WTC11 (cell line): ENCODE measurements at regions not wholly inside any gene's neighbourhood (a gene's known extent, or its start where the extent isn't known, plus 50 kb on each side); places are given as distances from the start of the nearest gene placed in this dataset.

Experiments used
- ATAC-seq: fragments of 200-7000 bp; cut with Tn5 transposase; 2 replicates; pipeline ENCODE4 v1.10.0; 2021; ENCODE audit warnings: mild to moderate bottlenecking, moderate library complexity
- CTCF ChIA-PET: fragments of 300-600 bp; sonication (Branson Sonifier 250); formaldehyde crosslinking; loops from one replicate; lab custom pipeline; 2021; ENCODE audit warnings: antibody characterized with exemption; lab: Charles Lee
- POLR2A ChIA-PET: fragments of 350-600 bp; sonication (Branson Sonifier 250); formaldehyde crosslinking; loops from one replicate; lab custom pipeline; 2021; ENCODE audit warnings: antibody characterized with exemption; lab: Charles Lee
- DNase-seq: peaks from one replicate; pipeline ENCODE4 v3.0.0; 2021; ENCODE audit warnings: low spot score
- H3K27ac Mint-ChIP-seq: 2 replicates; pipeline ENCODE4 v1.8.0; 2021; ENCODE audit warnings: mixed read lengths
- H3K27me3 Mint-ChIP-seq: 2 replicates; pipeline ENCODE4 v1.8.0; 2021; ENCODE audit warnings: low read depth, mild to moderate bottlenecking, moderate library complexity, mixed read lengths
- H3K36me3 Mint-ChIP-seq: 2 replicates; pipeline ENCODE4 v1.8.0; 2021; ENCODE audit warnings: mixed read lengths
- H3K4me1 Mint-ChIP-seq: 2 replicates; pipeline ENCODE4 v1.8.0; 2022; ENCODE audit warnings: mixed read lengths
- H3K4me3 Mint-ChIP-seq: 2 replicates; pipeline ENCODE4 v1.8.0; 2021; ENCODE audit warnings: mild to moderate bottlenecking, moderate library complexity, mixed read lengths
- H3K9me3 Mint-ChIP-seq: 2 replicates; pipeline ENCODE4 v1.8.0; 2021; ENCODE audit warnings: mixed read lengths
- ATF6 ChIP-seq: sonication (generic); formaldehyde crosslinking; IDR thresholded peaks from 2 replicates; pipeline ENCODE4 v1.8.1; 2023; ENCODE audit warnings: mild to moderate bottlenecking, missing genetic modification reagents
- CTCF ChIP-seq: fragments of 200-600 bp; IDR thresholded peaks from 2 replicates; pipeline ENCODE4 v1.8.0; 2022; ENCODE audit warnings: antibody characterized with exemption
- E2F1 ChIP-seq: sonication (generic); formaldehyde crosslinking; IDR thresholded peaks from 2 replicates; pipeline ENCODE4 v1.8.0; 2022; ENCODE audit warnings: mild to moderate bottlenecking, missing genetic modification reagents
- E2F5 ChIP-seq: sonication (generic); formaldehyde crosslinking; IDR thresholded peaks from 2 replicates; pipeline ENCODE4 v1.8.1; 2022; ENCODE audit warnings: mild to moderate bottlenecking, moderate library complexity, missing genetic modification reagents
- FOXJ3 ChIP-seq: sonication (generic); formaldehyde crosslinking; IDR thresholded peaks from 2 replicates; pipeline ENCODE4 v1.9.0; 2021; ENCODE audit warnings: missing genetic modification reagents, mild to moderate bottlenecking, borderline replicate concordance
- NFATC4 ChIP-seq: fragments of 250-450 bp; sonication (Bioruptor Pico); IDR thresholded peaks from 2 replicates; pipeline ENCODE4 v1.9.0; 2021; ENCODE audit warnings: mild to moderate bottlenecking
- PREB ChIP-seq: sonication (generic); formaldehyde crosslinking; IDR thresholded peaks from 2 replicates; pipeline ENCODE4 v1.8.1; 2022; ENCODE audit warnings: mild to moderate bottlenecking, missing genetic modification reagents, moderate library complexity, borderline replicate concordance
- RELA ChIP-seq: sonication (generic); formaldehyde crosslinking; IDR thresholded peaks from 2 replicates; pipeline ENCODE4 v1.8.1; 2022; ENCODE audit warnings: missing genetic modification reagents, mild to moderate bottlenecking, borderline replicate concordance
- SMAD4 ChIP-seq: sonication (generic); formaldehyde crosslinking; IDR thresholded peaks from 2 replicates; pipeline ENCODE4 v1.8.0; 2022; ENCODE audit warnings: mild to moderate bottlenecking, missing genetic modification reagents
- SP1 ChIP-seq: sonication (generic); formaldehyde crosslinking; conservative IDR thresholded peaks from 2 replicates; pipeline ENCODE4 v1.8.1; 2022; ENCODE audit warnings: missing genetic modification reagents
- ZBTB43 ChIP-seq: sonication (generic); formaldehyde crosslinking; IDR thresholded peaks from 2 replicates; pipeline ENCODE4 v1.8.1; 2023; ENCODE audit warnings: mild to moderate bottlenecking, missing genetic modification reagents
- ZMAT4 ChIP-seq: fragments of 250-450 bp; sonication (Bioruptor Pico); IDR thresholded peaks from 2 replicates; pipeline ENCODE4 v1.9.0; 2021; ENCODE audit warnings: mild to moderate bottlenecking
- ZNF232 ChIP-seq: sonication (generic); formaldehyde crosslinking; IDR thresholded peaks from 2 replicates; pipeline ENCODE4 v1.8.0; 2022; ENCODE audit warnings: mild to moderate bottlenecking, missing genetic modification reagents
- ZNF263 ChIP-seq: sonication (generic); formaldehyde crosslinking; IDR thresholded peaks from 2 replicates; pipeline ENCODE4 v1.8.1; 2022; ENCODE audit warnings: low read depth, mild to moderate bottlenecking, moderate library complexity, missing genetic modification reagents

GRCh38 chr12:87127272-87127671 lies 871.1 kb upstream of the MGAT4C start (continued):
- TF ChIP-seq ZMAT4 (CRISPR knock-in tag), result no peak
- no peak for TF ChIP-seq E2F5 (CRISPR knock-in tag)

GRCh38 chr12:87121896-87122295 lies 865.7 kb upstream of the MGAT4C start:
- ChIA-PET CTCF (no interaction called here), POLR2A (no interaction called here)
- no peak for DNase-seq
- no peak for ATAC-seq
- Mint-ChIP-seq H3K36me3 (peaks cover 12% of the 10 kb centered on the region), H3K9me3 (peaks cover 19% of the 10 kb centered on the region), H3K27ac (no peak overlapping the region; the same call in 1 of the 2 replicates), H3K4me3 (no peak overlapping the region), H3K4me1 (peaks cover 11% of the 10 kb centered on the region), H3K27me3 (no peaks in the 10 kb centered on the region)
- no peak for TF ChIP-seq ATF6 (CRISPR knock-in tag)
- TF ChIP-seq SMAD4 (CRISPR knock-in tag), result no peak
- no peak for TF ChIP-seq NFATC4 (CRISPR knock-in tag)
- TF ChIP-seq ZBTB43 (CRISPR knock-in tag), result no peak
- no peak for TF ChIP-seq FOXJ3 (CRISPR knock-in tag)
- TF ChIP-seq CTCF, result no peak
- TF ChIP-seq PREB (CRISPR knock-in tag), result no peak

- ChIA-PET POLR2A (no interaction called here), CTCF (no interaction called here)
- ATAC-seq (no peak), DNase-seq (no peak)
- H3K9me3 Mint-ChIP-seq, result peaks cover 19% of the 10 kb centered on the region
- peaks cover 12% of the 10 kb centered on the region for H3K36me3 Mint-ChIP-seq
- H3K27me3 Mint-ChIP-seq, result no peaks in the 10 kb centered on the region
- no peak overlapping the region for H3K27ac Mint-ChIP-seq
- H3K4me3 Mint-ChIP-seq, result no peak overlapping the region
- peaks cover 17% of the 10 kb centered on the region for H3K4me1 Mint-ChIP-seq
- TF ChIP-seq SP1 (CRISPR knock-in tag) (no peak), ZNF232 (CRISPR knock-in tag) (no peak), ZNF263 (CRISPR knock-in tag) (no peak), RELA (CRISPR knock-in tag) (no peak), E2F1 (no peak)
These were observed 864.2 kb upstream of the MGAT4C start for GRCh38 chr12:87120440-87120839.
